H1 (cell line): ENCODE measurements at regions not wholly inside any gene's neighbourhood (a gene's known extent, or its start where the extent isn't known, plus 50 kb on each side); places are given as distances from the start of the nearest gene placed in this dataset.

Source experiments
- CTCF ChIA-PET: fragments of 300-600 bp; sonication (Branson Sonifier 250); formaldehyde crosslinking; loops from one replicate; lab custom pipeline; 2021; ENCODE audit not compliant: partially characterized antibody; lab: Charles Lee
- POLR2A ChIA-PET: fragments of 300-600 bp; sonication (Branson Sonifier 250); formaldehyde crosslinking; loops from one replicate; lab custom pipeline; 2021; ENCODE audit warnings: inconsistent platforms; ENCODE audit not compliant: partially characterized antibody; lab: Charles Lee
- DNase-seq, 2 experiments: peaks; one replicate each; pipeline versions ENCODE4 v3.0.0 to v3.0.0-alpha.2; 2010 to 2022; ENCODE audit warnings: low spot score in 2 of 2, low read depth in 1 of 2, mixed read lengths in 1 of 2
- FAIRE-seq: peaks from 2 replicates; lab custom pipeline; 2011; peaks lifted over from hg19 to GRCh38; lab: Jason Lieb, UNC
- H2AFZ ChIP-seq: 2 replicates; pipeline ENCODE4 v1.8.1; 2012; ENCODE audit warnings: low read length, inconsistent platforms
- H2AK5ac ChIP-seq: 2 replicates; pipeline ENCODE4 v1.6.1; 2013; ENCODE audit warnings: low read depth, low read length
- H2BK120ac ChIP-seq: replicated peaks from 2 replicates; pipeline ENCODE3; 2013; ENCODE audit warnings: low read depth, low read length, inconsistent platforms
- H2BK12ac ChIP-seq: 2 replicates; pipeline ENCODE4 v1.6.1; 2013; ENCODE audit warnings: low read depth, low read length
- H2BK15ac ChIP-seq: 2 replicates; pipeline ENCODE4 v1.6.1; 2013; ENCODE audit warnings: low read length
- H2BK20ac ChIP-seq: 2 replicates; pipeline ENCODE4 v1.6.1; 2013; ENCODE audit warnings: low read length
- H2BK5ac ChIP-seq: 2 replicates; pipeline ENCODE4 v1.6.1; 2013; ENCODE audit warnings: low read depth, low read length
- H3K14ac ChIP-seq: 2 replicates; pipeline ENCODE4 v1.6.1; 2013; ENCODE audit warnings: inconsistent platforms; ENCODE audit not compliant: insufficient read length
- H3K18ac ChIP-seq: 2 replicates; pipeline ENCODE4 v1.6.1; 2013; ENCODE audit warnings: low read length; ENCODE audit errors: extremely low read depth
- H3K23ac ChIP-seq: 2 replicates; pipeline ENCODE4 v1.6.1; 2013; ENCODE audit warnings: inconsistent platforms; ENCODE audit not compliant: insufficient read length
- H3K23me2 ChIP-seq: 2 replicates; pipeline ENCODE4 v1.6.1; 2013; ENCODE audit warnings: low read depth, low read length
- H3K27ac ChIP-seq: 2 replicates; pipeline ENCODE4 v1.6.1; 2011; ENCODE audit warnings: low read depth, low read length, inconsistent platforms
- H3K27me3 ChIP-seq, 4 experiments: replicated peaks in 1 of 4; 1 replicate in 1 of 4; 2 replicates in 3 of 4; pipeline versions ENCODE4 v1.6.1 to v1.8.1; 2011 to 2013; ENCODE audit warnings: low read length in 3 of 4, mild to moderate bottlenecking in 3 of 4, inconsistent platforms in 2 of 4, mixed read lengths in 2 of 4, moderate library complexity in 1 of 4; ENCODE audit not compliant: control insufficient read depth in 3 of 4, insufficient read depth in 3 of 4; ENCODE audit errors: extremely low read depth in 1 of 4
- H3K36me3 ChIP-seq, 4 experiments: 2 replicates each; pipeline versions ENCODE4 v1.6.1 to v1.8.1; 2011 to 2013; ENCODE audit warnings: mild to moderate bottlenecking in 4 of 4, low read length in 3 of 4, moderate library complexity in 2 of 4, control low read depth in 1 of 4, inconsistent platforms in 1 of 4; ENCODE audit not compliant: insufficient read depth in 4 of 4, control insufficient read depth in 2 of 4
- H3K4ac ChIP-seq: replicated peaks from 2 replicates; pipeline ENCODE3; 2013; ENCODE audit warnings: low read length, low read depth, mixed read lengths, inconsistent platforms; ENCODE audit not compliant: insufficient read length
- H3K4me1 ChIP-seq, 4 experiments: replicated peaks in 1 of 4; 1 replicate in 1 of 4; 2 replicates in 3 of 4; pipeline versions ENCODE4 v1.6.1 to v1.8.1; 2011 to 2013; ENCODE audit warnings: low read length in 3 of 4, inconsistent platforms in 2 of 4, mixed read lengths in 1 of 4; ENCODE audit not compliant: insufficient read depth in 4 of 4, control insufficient read depth in 3 of 4
- H3K4me2 ChIP-seq, 2 experiments: 2 replicates each; pipeline versions ENCODE4 v1.6.1 to v1.8.1; 2011 to 2013; ENCODE audit warnings: low read depth in 2 of 2, low read length in 2 of 2, control low read depth in 1 of 2, inconsistent platforms in 1 of 2, mild to moderate bottlenecking in 1 of 2; ENCODE audit not compliant: insufficient read depth in 1 of 2
- H3K4me3 ChIP-seq, 4 experiments: fragments of 200-600, 300-600 bp in 1 of 4; sonication (generic), shearing (Covaris generic), sonication (Bioruptor Twin) in 1 of 4; 2 replicates each; pipeline versions ENCODE4 v1.5.1 to v1.8.1; 2011 to 2016; ENCODE audit warnings: low read length in 4 of 4, low read depth in 3 of 4, control low read depth in 2 of 4, inconsistent platforms in 2 of 4, mild to moderate bottlenecking in 2 of 4, mixed read lengths in 1 of 4, moderate library complexity in 1 of 4; ENCODE audit not compliant: insufficient read depth in 2 of 4; ENCODE audit errors: extremely low read depth in 1 of 4
- H3K56ac ChIP-seq: replicated peaks from 2 replicates; pipeline ENCODE3; 2013; ENCODE audit warnings: low read depth, mild to moderate bottlenecking, mixed read lengths, low read length, inconsistent platforms; ENCODE audit not compliant: insufficient read length
- H3K79me1 ChIP-seq: 2 replicates; pipeline ENCODE4 v1.6.1; 2013; ENCODE audit warnings: low read depth, low read length, control low read depth
- H3K79me2 ChIP-seq, 2 experiments: 2 replicates each; pipeline versions ENCODE4 v1.6.1 to v1.8.1; 2012 to 2013; ENCODE audit warnings: low read length in 2 of 2, mild to moderate bottlenecking in 2 of 2, inconsistent platforms in 1 of 2; ENCODE audit not compliant: insufficient read depth in 2 of 2, control insufficient read depth in 1 of 2
- H3K9ac ChIP-seq, 4 experiments: replicated peaks in 1 of 4; 1 replicate in 1 of 4; 2 replicates in 3 of 4; pipeline versions ENCODE4 v1.6.1 to v1.8.1; 2011 to 2013; ENCODE audit warnings: low read depth in 3 of 4, low read length in 3 of 4, control low read depth in 2 of 4, mild to moderate bottlenecking in 2 of 4, moderate library complexity in 2 of 4, inconsistent platforms in 1 of 4; ENCODE audit errors: extremely low read depth in 1 of 4
- H3K9me3 ChIP-seq, 2 experiments: 2 replicates each; pipeline versions ENCODE4 v1.6.1 to v1.8.1; 2012 to 2013; ENCODE audit warnings: mild to moderate bottlenecking in 2 of 2, moderate library complexity in 2 of 2, control low read depth in 1 of 2, inconsistent platforms in 1 of 2, low read depth in 1 of 2, low read length in 1 of 2, mixed read lengths in 1 of 2; ENCODE audit not compliant: insufficient read depth in 2 of 2
- H4K20me1 ChIP-seq, 2 experiments: replicated peaks in 1 of 2; 2 replicates each; pipeline versions ENCODE3 to v1.8.1; 2011 to 2013; ENCODE audit warnings: inconsistent platforms in 2 of 2, low read length in 2 of 2, mild to moderate bottlenecking in 1 of 2; ENCODE audit not compliant: insufficient read depth in 2 of 2, control insufficient read depth in 1 of 2
- H4K5ac ChIP-seq: 2 replicates; pipeline ENCODE4 v1.6.1; 2013; ENCODE audit warnings: low read length, low read depth, mixed read lengths, inconsistent platforms; ENCODE audit not compliant: insufficient read length
- H4K8ac ChIP-seq: 2 replicates; pipeline ENCODE4 v1.8.0; 2013; ENCODE audit warnings: mild to moderate bottlenecking, moderate library complexity, low read length, inconsistent platforms; ENCODE audit not compliant: insufficient read depth; ENCODE audit errors: extremely low read depth
- H4K91ac ChIP-seq: replicated peaks from 2 replicates; pipeline ENCODE3; 2013; ENCODE audit warnings: low read length, mixed read lengths, inconsistent platforms; ENCODE audit not compliant: insufficient read length
- JUN ChIP-seq: IDR thresholded peaks from 2 replicates; pipeline ENCODE4 v1.6.1; 2011; ENCODE audit warnings: low read depth, mild to moderate bottlenecking, improper control_type of control experiment, low read length
- PHF8 ChIP-seq: fragments of 200-600 bp; sonication (generic); conservative IDR thresholded peaks from 2 replicates; pipeline ENCODE4 v1.7.1; 2012; ENCODE audit warnings: low read depth, mild to moderate bottlenecking, inconsistent platforms, low read length, moderate library complexity
- WGBS, 2 experiments: shearing (Covaris generic) in 1 of 2; methylation state at CpG; one replicate each; pipeline versions ENCODE4 v1.1.6 to v1.1.7; 2013 to 2015; ENCODE audit warnings: low lambda C conversion rate in 2 of 2, mixed read lengths in 2 of 2, inconsistent platforms in 1 of 2, low coverage in 1 of 2, missing lambda C conversion rate in 1 of 2; ENCODE audit not compliant: insufficient replicate concordance in 2 of 2, insufficient coverage in 1 of 2, insufficient read length in 1 of 2; ENCODE audit errors: extremely low coverage in 1 of 2, missing lambda C conversion rate in 1 of 2; 5-methylcytosine and 5-hydroxymethylcytosine counted together

- no peak overlapping the region for H4K91ac ChIP-seq
- H3K56ac ChIP-seq: no peak overlapping the region
- H3K27me3 ChIP-seq: peaks cover 0 to 1% (median 0%) of the 10 kb centered on the region in 4 experiments; a peak in 1 of 7 replicates
- no peak overlapping the region for H3K23ac ChIP-seq
- no peak overlapping the region for H2BK5ac ChIP-seq
- no peak for TF ChIP-seq JUN
- TF ChIP-seq PHF8: no peak
- no peak overlapping the region for H2BK20ac ChIP-seq
- 95% methylated on average over 1 of the region's 1 CpG; no CpG with 5 or more reads in 1 of the 2 experiments for WGBS, 2 experiments
- no peaks in the 10 kb centered on the region for H3K9me3 ChIP-seq
- H3K79me1 ChIP-seq: no peaks in the 10 kb centered on the region
- H4K8ac ChIP-seq: no peak overlapping the region
- no peak overlapping the region for H3K4me2 ChIP-seq
- DNase-seq: no peak
- H2BK120ac ChIP-seq: no peak overlapping the region
- H3K4me3 ChIP-seq: no peak overlapping the region
- H3K36me3 ChIP-seq: no peaks in the 10 kb centered on the region
- no peak overlapping the region for H2AK5ac ChIP-seq
- H2AFZ ChIP-seq: no peak overlapping the region
- H3K79me2 ChIP-seq: no peaks in the 10 kb centered on the region
- no peaks in the 10 kb centered on the region for H4K20me1 ChIP-seq
- no peaks in the 10 kb centered on the region for H3K4me1 ChIP-seq
- H3K18ac ChIP-seq: no peak overlapping the region
- no peak overlapping the region for H3K9ac ChIP-seq
- H2BK12ac ChIP-seq: no peak overlapping the region
- CTCF ChIA-PET: no interaction called here
- H3K23me2 ChIP-seq: no peaks in the 10 kb centered on the region
- FAIRE-seq: no peak
- no peak overlapping the region for H4K5ac ChIP-seq
- H3K4ac ChIP-seq: no peak overlapping the region
- no peak overlapping the region for H3K14ac ChIP-seq
- H2BK15ac ChIP-seq: no peak overlapping the region
- no peak overlapping the region for H3K27ac ChIP-seq
- POLR2A ChIA-PET: no interaction called here
Observed at GRCh38 chr1:78387871-78388270, 102.9 kb upstream of the PTGFR start.
